Mammary epithelial cell (primary cell): ENCODE measurements at regions not wholly inside any gene's neighbourhood (a gene's known extent, or its start where the extent isn't known, plus 50 kb on each side); places are given as distances from the start of the nearest gene placed in this dataset.

Experiments used
- EZH2 ChIP-seq: IDR thresholded peaks from 2 replicates; pipeline ENCODE4 v1.6.1; 2012; ENCODE audit warnings: low read length, inconsistent platforms, borderline replicate concordance
- TF ChIP-seq, protein P1 (sequence below), 2 donors: IDR thresholded peaks in 1 of 2; conservative IDR thresholded peaks in 1 of 2; 2 replicates each; pipeline ENCODE4 v1.5.1; 2011 to 2012; ENCODE audit warnings: inconsistent platforms in 2 of 2, low read length in 2 of 2, mild to moderate bottlenecking in 2 of 2, control low read depth in 1 of 2, low read depth in 1 of 2; ENCODE audit not compliant: insufficient read depth in 1 of 2; ENCODE audit errors: extremely low read depth in 1 of 2

DNA sequence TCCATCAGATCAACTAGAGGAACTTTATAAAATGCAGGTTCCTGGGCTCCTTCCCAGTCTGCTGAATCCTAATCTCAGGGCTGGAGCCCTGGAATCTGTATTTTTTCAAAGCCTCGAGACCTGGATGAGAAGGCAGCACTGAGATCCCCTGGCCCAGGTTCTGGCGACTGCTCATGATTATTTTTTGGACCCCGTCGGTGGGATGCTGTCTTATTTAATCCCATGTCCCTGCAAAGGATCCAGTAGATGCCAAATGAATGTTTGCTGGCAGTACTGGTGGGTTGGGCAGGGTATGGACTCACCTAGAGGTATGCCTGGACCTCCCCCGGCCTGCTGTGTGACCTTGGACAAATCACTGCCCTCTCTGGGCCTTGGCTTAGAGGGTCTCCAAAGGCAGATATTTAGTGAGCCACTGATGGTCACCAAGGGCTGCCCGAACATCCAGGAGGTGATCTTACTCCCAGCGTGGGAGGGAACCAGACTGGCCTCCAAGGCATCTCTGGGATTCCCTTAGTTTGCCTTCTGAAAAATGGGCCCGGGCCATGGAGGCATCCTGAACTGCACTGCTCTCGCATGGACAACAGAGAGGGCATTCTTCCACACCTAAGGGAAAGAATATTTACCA, 91.6 kb upstream of the RUNX3 start:
- TF ChIP-seq, protein P1, sequence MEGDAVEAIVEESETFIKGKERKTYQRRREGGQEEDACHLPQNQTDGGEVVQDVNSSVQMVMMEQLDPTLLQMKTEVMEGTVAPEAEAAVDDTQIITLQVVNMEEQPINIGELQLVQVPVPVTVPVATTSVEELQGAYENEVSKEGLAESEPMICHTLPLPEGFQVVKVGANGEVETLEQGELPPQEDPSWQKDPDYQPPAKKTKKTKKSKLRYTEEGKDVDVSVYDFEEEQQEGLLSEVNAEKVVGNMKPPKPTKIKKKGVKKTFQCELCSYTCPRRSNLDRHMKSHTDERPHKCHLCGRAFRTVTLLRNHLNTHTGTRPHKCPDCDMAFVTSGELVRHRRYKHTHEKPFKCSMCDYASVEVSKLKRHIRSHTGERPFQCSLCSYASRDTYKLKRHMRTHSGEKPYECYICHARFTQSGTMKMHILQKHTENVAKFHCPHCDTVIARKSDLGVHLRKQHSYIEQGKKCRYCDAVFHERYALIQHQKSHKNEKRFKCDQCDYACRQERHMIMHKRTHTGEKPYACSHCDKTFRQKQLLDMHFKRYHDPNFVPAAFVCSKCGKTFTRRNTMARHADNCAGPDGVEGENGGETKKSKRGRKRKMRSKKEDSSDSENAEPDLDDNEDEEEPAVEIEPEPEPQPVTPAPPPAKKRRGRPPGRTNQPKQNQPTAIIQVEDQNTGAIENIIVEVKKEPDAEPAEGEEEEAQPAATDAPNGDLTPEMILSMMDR (conservative IDR thresholded peaks at IDR 0.05 in 1 of 2, IDR thresholded peaks at IDR 0.05 in 1 of 2; ENCODE audit: extremely low read depth in 1 of 2, insufficient read depth in 1 of 2, low read depth in 1 of 2, low read length in 2 of 2): no peak
- no peak for TF ChIP-seq EZH2
